DOHH2 (cell line): ENCODE measurements at regions not wholly inside any gene's neighbourhood (a gene's known extent, or its start where the extent isn't known, plus 50 kb on each side); places are given as distances from the start of the nearest gene placed in this dataset.
A peak's percentile ranks its signal among the peaks of the same experiment; 100 is the strongest.

ENCODE experiments used
- H3F3A ChIP-seq: fragments of 200-600 bp; sonication (generic), shearing (Covaris generic); 2 replicates; pipeline ENCODE4 v1.6.0; 2016; ENCODE audit warnings: antibody characterized with exemption, mild to moderate bottlenecking; ENCODE audit not compliant: control insufficient read depth, insufficient read depth
- H3K27ac ChIP-seq: fragments of 200-600 bp; sonication (generic); 2 replicates; pipeline ENCODE4 v1.5.1; 2014; ENCODE audit warnings: low read depth, mild to moderate bottlenecking, low read length, moderate library complexity
- H3K27me3 ChIP-seq: fragments of 200-600 bp; sonication (generic); 2 replicates; pipeline ENCODE4 v1.6.1; 2014; ENCODE audit warnings: mild to moderate bottlenecking, low read length, mixed read lengths; ENCODE audit not compliant: control insufficient read depth
- H3K36me3 ChIP-seq: fragments of 200-600 bp; sonication (generic); 2 replicates; pipeline ENCODE4 v1.6.1; 2014; ENCODE audit warnings: mild to moderate bottlenecking, low read length, moderate library complexity, mixed read lengths; ENCODE audit not compliant: control insufficient read depth
- H3K4me1 ChIP-seq: fragments of 200-600 bp; sonication (generic); 2 replicates; pipeline ENCODE4 v1.6.1; 2014; ENCODE audit warnings: mild to moderate bottlenecking, low read length, mixed read lengths; ENCODE audit not compliant: control insufficient read depth
- H3K4me2 ChIP-seq: fragments of 200-600 bp; sonication (generic); 2 replicates; pipeline ENCODE4 v1.6.0; 2014; ENCODE audit warnings: mild to moderate bottlenecking, low read length, moderate library complexity
- H3K4me3 ChIP-seq: fragments of 200-600 bp; sonication (generic); 2 replicates; pipeline ENCODE4 v1.5.1; 2014; ENCODE audit warnings: mild to moderate bottlenecking, low read length, mixed read lengths
- H3K79me2 ChIP-seq: fragments of 200-600 bp; sonication (generic); 2 replicates; pipeline ENCODE4 v1.6.1; 2014; ENCODE audit warnings: mild to moderate bottlenecking, low read length, mixed read lengths; ENCODE audit not compliant: control insufficient read depth
- H3K9me2 ChIP-seq: fragments of 200-600 bp; sonication (generic); replicated peaks from 2 replicates; pipeline ENCODE4 v1.6.1; 2014; ENCODE audit warnings: mild to moderate bottlenecking, low read length, mixed read lengths; ENCODE audit not compliant: control insufficient read depth
- H3K9me3 ChIP-seq: fragments of 200-600 bp; sonication (generic); 2 replicates; pipeline ENCODE4 v1.6.1; 2014; ENCODE audit warnings: antibody characterized with exemption, low read length, mixed read lengths; ENCODE audit not compliant: control insufficient read depth, insufficient read depth
- H4K20me1 ChIP-seq: fragments of 200-600 bp; sonication (generic); 2 replicates; pipeline ENCODE4 v1.6.0; 2014; ENCODE audit warnings: low read depth, mild to moderate bottlenecking, antibody characterized with exemption, low read length, moderate library complexity; ENCODE audit not compliant: control insufficient read depth, insufficient read depth
- CTCF ChIP-seq: fragments of 200-600 bp; sonication (generic); IDR thresholded peaks from one replicate; pipeline ENCODE4 v1.5.1; 2014; ENCODE audit warnings: antibody characterized with exemption, mild to moderate bottlenecking, low read depth, low read length; ENCODE audit not compliant: poor library complexity, severe bottlenecking
- EZH2phosphoT487 ChIP-seq: fragments of 200-600 bp; sonication (generic); IDR thresholded peaks from 2 replicates; pipeline ENCODE4 v1.6.1; 2017; ENCODE audit warnings: borderline replicate concordance, mild to moderate bottlenecking, antibody characterized with exemption, low read length, moderate library complexity, mixed read lengths

- Histone ChIP-seq H3K27ac (no peak overlapping the region), H3K27me3 (no peaks in the 10 kb centered on the region), H3K9me2 (no peaks in the 10 kb centered on the region), H3K36me3 (no peaks in the 10 kb centered on the region), H3K79me2 (no peaks in the 10 kb centered on the region), H4K20me1 (no peaks in the 10 kb centered on the region), H3K4me1 (peaks cover 19% of the 10 kb centered on the region), H3K4me3 (no peak overlapping the region), H3K9me3 (no peaks in the 10 kb centered on the region), H3K4me2 (peak overlapping the region; percentile 14; the same call in 1 of the 2 replicates), H3F3A (no peaks in the 10 kb centered on the region)
- no peak for TF ChIP-seq EZH2phosphoT487
- TF ChIP-seq CTCF = no peak
Measured at GRCh38 chr12:24599736-24600135, 349.2 kb downstream of the BCAT1 start.

- Histone ChIP-seq H3K79me2 (no peaks in the 10 kb centered on the region), H3K9me3 (no peaks in the 10 kb centered on the region), H3K9me2 (no peaks in the 10 kb centered on the region), H3K27ac (no peak overlapping the region), H3K27me3 (peaks cover 8% of the 10 kb centered on the region; the same call in 1 of the 2 replicates), H3K36me3 (no peaks in the 10 kb centered on the region), H3K4me3 (no peak overlapping the region), H4K20me1 (no peaks in the 10 kb centered on the region), H3K4me1 (peaks cover 19% of the 10 kb centered on the region), H3F3A (no peaks in the 10 kb centered on the region), H3K4me2 (no peak overlapping the region)
- TF ChIP-seq EZH2phosphoT487 (no peak), CTCF (no peak)
Measured at GRCh38 chr12:24597580-24597979, 351.3 kb downstream of the BCAT1 start.

- no peaks in the 10 kb centered on the region for H3K79me2 ChIP-seq
- H3K27ac ChIP-seq = no peak overlapping the region
- peaks cover 19% of the 10 kb centered on the region for H3K4me1 ChIP-seq
- H3F3A ChIP-seq = no peaks in the 10 kb centered on the region
- H3K27me3 ChIP-seq = peaks cover 9% of the 10 kb centered on the region; the same call in 1 of the 2 replicates
- H3K36me3 ChIP-seq = no peaks in the 10 kb centered on the region
- no peak for TF ChIP-seq EZH2phosphoT487
- peak; percentile 59 for TF ChIP-seq CTCF
- no peaks in the 10 kb centered on the region for H4K20me1 ChIP-seq
- H3K4me3 ChIP-seq = no peak overlapping the region
- H3K4me2 ChIP-seq = no peak overlapping the region
- no peaks in the 10 kb centered on the region for H3K9me2 ChIP-seq
- no peaks in the 10 kb centered on the region for H3K9me3 ChIP-seq
Measured at GRCh38 chr12:24596768-24597388, 352.0 kb downstream of the BCAT1 start.
